GM23338 (cell line): ENCODE measurements at regions not wholly inside any gene's neighbourhood (a gene's known extent, or its start where the extent isn't known, plus 50 kb on each side); places are given as distances from the start of the nearest gene placed in this dataset.

ENCODE experiments used
- ATAC-seq: fragments of 200-7000 bp; cut with Tn5 transposase; 3 replicates; pipeline ENCODE4 v1.9.1; 2020
- DNase-seq: peaks from one replicate; pipeline ENCODE4 v3.0.0-alpha.2; 2015; ENCODE audit warnings: low spot score
- H2AFZ ChIP-seq: fragments of 200-600 bp; sonication (generic); 2 replicates; pipeline ENCODE4 v1.8.0; 2016; ENCODE audit warnings: antibody characterized with exemption, mild to moderate bottlenecking, moderate library complexity
- H3F3A ChIP-seq: fragments of 200-600 bp; sonication (generic); replicated peaks from 2 replicates; pipeline ENCODE4 v1.8.0; 2017; ENCODE audit warnings: antibody characterized with exemption, mixed run types, low read depth
- H3K27ac ChIP-seq: fragments of 200-600 bp; sonication (generic); 2 replicates; pipeline ENCODE4 v1.6.1; 2016; ENCODE audit warnings: low read depth
- H3K27me3 ChIP-seq: fragments of 200-600 bp; sonication (generic); 2 replicates; pipeline ENCODE4 v1.8.0; 2016; ENCODE audit warnings: mild to moderate bottlenecking, mixed run types, moderate library complexity; ENCODE audit not compliant: insufficient read depth
- H3K36me3 ChIP-seq: fragments of 200-600 bp; sonication (generic); 2 replicates; pipeline ENCODE4 v1.8.0; 2016; ENCODE audit warnings: mild to moderate bottlenecking; ENCODE audit not compliant: insufficient read depth
- H3K4me1 ChIP-seq: fragments of 200-600 bp; sonication (generic); 2 replicates; pipeline ENCODE4 v1.8.0; 2016; ENCODE audit warnings: mild to moderate bottlenecking, moderate library complexity; ENCODE audit not compliant: insufficient read depth
- H3K4me2 ChIP-seq: fragments of 200-600 bp; sonication (generic); 2 replicates; pipeline ENCODE4 v1.7.1; 2017; ENCODE audit warnings: mixed run types
- H3K4me3 ChIP-seq: fragments of 200-600 bp; sonication (generic); 2 replicates; pipeline ENCODE4 v1.6.1; 2016; ENCODE audit warnings: mixed run types
- H3K79me2 ChIP-seq: fragments of 200-600 bp; sonication (generic); replicated peaks from 2 replicates; pipeline ENCODE4 v1.8.0; 2017; ENCODE audit warnings: mild to moderate bottlenecking; ENCODE audit not compliant: insufficient read depth
- H3K9me2 ChIP-seq: fragments of 200-600 bp; sonication (generic); 2 replicates; pipeline ENCODE4 v1.8.0; 2017; ENCODE audit not compliant: insufficient read depth
- H4K20me1 ChIP-seq: fragments of 200-600 bp; sonication (generic); replicated peaks from 2 replicates; pipeline ENCODE4 v1.8.0; 2017; ENCODE audit warnings: mild to moderate bottlenecking; ENCODE audit not compliant: insufficient read depth
- H3K27ac Mint-ChIP-seq: 2 replicates; pipeline ENCODE4 v1.8.0; 2020; ENCODE audit warnings: inconsistent platforms, mild to moderate bottlenecking, moderate library complexity, mixed read lengths
- H3K27me3 Mint-ChIP-seq: 3 replicates; pipeline ENCODE4 v1.8.0; 2022; ENCODE audit warnings: low read depth, mild to moderate bottlenecking, moderate library complexity, mixed read lengths, inconsistent platforms; ENCODE audit not compliant: insufficient read depth, poor library complexity
- H3K36me3 Mint-ChIP-seq: 3 replicates; pipeline ENCODE4 v1.8.0; 2021; ENCODE audit warnings: low read depth, mild to moderate bottlenecking, inconsistent platforms, moderate library complexity, mixed read lengths
- H3K4me1 Mint-ChIP-seq: 3 replicates; pipeline ENCODE4 v1.8.0; 2020; ENCODE audit warnings: mild to moderate bottlenecking, inconsistent platforms, mixed read lengths
- H3K4me3 Mint-ChIP-seq: 3 replicates; pipeline ENCODE4 v1.8.0; 2021; ENCODE audit warnings: moderate library complexity, mild to moderate bottlenecking, inconsistent platforms, mixed read lengths
- H3K9me3 Mint-ChIP-seq: 3 replicates; pipeline ENCODE4 v1.8.0; 2020; ENCODE audit warnings: moderate library complexity, mild to moderate bottlenecking, inconsistent platforms, mixed read lengths
- CREB1 ChIP-seq: fragments of 250-450 bp; sonication (Bioruptor Pico); IDR thresholded peaks from 2 replicates; pipeline ENCODE4 v1.5.0; 2020; ENCODE audit warnings: low read depth, mild to moderate bottlenecking, moderate library complexity
- CTCF ChIP-seq, 2 experiments: fragments of 200-600 bp in 1 of 2; sonication (generic) in 1 of 2; conservative IDR thresholded peaks; 2 replicates each; pipeline versions ENCODE4 v1.5.1 to v1.6.1; 2016 to 2017; ENCODE audit warnings: antibody characterized with exemption in 2 of 2, low read depth in 2 of 2, mild to moderate bottlenecking in 2 of 2, moderate library complexity in 1 of 2
- EZH2 ChIP-seq: fragments of 200-600 bp; sonication (generic); IDR thresholded peaks from one replicate; pipeline ENCODE4 v1.8.0; 2017; ENCODE audit warnings: antibody characterized with exemption, mild to moderate bottlenecking, low read depth; ENCODE audit not compliant: unreplicated experiment
- EZH2phosphoT487 ChIP-seq: fragments of 200-600 bp; sonication (generic); IDR thresholded peaks from one replicate; pipeline ENCODE4 v1.8.1; 2018; ENCODE audit warnings: antibody characterized with exemption; ENCODE audit not compliant: unreplicated experiment
- JUNB ChIP-seq: IDR thresholded peaks from one replicate; pipeline ENCODE4 v1.6.1; 2016; ENCODE audit warnings: antibody characterized with exemption; ENCODE audit not compliant: unreplicated experiment
- NANOG ChIP-seq: IDR thresholded peaks from 2 replicates; pipeline ENCODE4 v1.6.1; 2016; ENCODE audit warnings: antibody characterized with exemption, borderline replicate concordance
- REST ChIP-seq: IDR thresholded peaks from one replicate; pipeline ENCODE4 v1.6.1; 2018; ENCODE audit warnings: antibody characterized with exemption; ENCODE audit not compliant: unreplicated experiment
- STAT1 ChIP-seq: IDR thresholded peaks from one replicate; pipeline ENCODE4 v1.6.1; 2016; ENCODE audit warnings: antibody characterized with exemption; ENCODE audit not compliant: unreplicated experiment
- ZNF114 ChIP-seq: fragments of 250-450 bp; sonication (Bioruptor Pico); IDR thresholded peaks from 2 replicates; pipeline ENCODE4 v1.5.0; 2020; ENCODE audit warnings: mild to moderate bottlenecking, moderate library complexity
- TF ChIP-seq, protein P1 (sequence below): fragments of 250-450 bp; sonication (Bioruptor Pico); IDR thresholded peaks from 2 replicates; pipeline ENCODE4 v1.5.0; 2020; ENCODE audit warnings: mild to moderate bottlenecking, moderate library complexity
- TF ChIP-seq, protein P2 (sequence below): IDR thresholded peaks from 2 replicates; pipeline ENCODE4 v1.6.1; 2016; ENCODE audit warnings: antibody characterized with exemption

DNA sequence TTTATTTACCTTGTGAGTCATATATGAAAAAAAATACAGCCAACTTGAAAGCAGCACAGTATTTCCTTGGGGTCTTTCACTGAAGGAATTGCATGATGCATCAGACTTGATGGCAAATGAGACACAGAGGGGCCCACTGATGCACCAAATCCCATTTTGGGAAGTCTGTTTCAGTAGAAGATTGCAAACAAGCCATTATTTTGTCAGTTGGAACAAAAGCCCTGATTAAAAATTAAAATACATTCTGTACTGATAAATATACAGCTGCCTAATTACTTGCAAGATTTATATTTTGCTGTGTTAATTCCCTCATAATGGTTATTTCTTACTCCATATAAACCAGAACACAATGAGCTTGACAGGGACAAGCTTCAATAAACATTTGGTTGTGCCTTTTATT lies 370.4 kb downstream of the SUCLG1 start:
- TF ChIP-seq EZH2 (no peak), REST (no peak), EZH2phosphoT487 (no peak), NANOG (no peak), ZNF114 (no peak), CTCF (conservative IDR thresholded peaks at IDR 0.05; ENCODE audit: low read depth in 2 of 2) (no peak), JUNB (no peak), STAT1 (no peak), CREB1 (CRISPR knock-in tag) (no peak)
- TF ChIP-seq, protein P1, sequence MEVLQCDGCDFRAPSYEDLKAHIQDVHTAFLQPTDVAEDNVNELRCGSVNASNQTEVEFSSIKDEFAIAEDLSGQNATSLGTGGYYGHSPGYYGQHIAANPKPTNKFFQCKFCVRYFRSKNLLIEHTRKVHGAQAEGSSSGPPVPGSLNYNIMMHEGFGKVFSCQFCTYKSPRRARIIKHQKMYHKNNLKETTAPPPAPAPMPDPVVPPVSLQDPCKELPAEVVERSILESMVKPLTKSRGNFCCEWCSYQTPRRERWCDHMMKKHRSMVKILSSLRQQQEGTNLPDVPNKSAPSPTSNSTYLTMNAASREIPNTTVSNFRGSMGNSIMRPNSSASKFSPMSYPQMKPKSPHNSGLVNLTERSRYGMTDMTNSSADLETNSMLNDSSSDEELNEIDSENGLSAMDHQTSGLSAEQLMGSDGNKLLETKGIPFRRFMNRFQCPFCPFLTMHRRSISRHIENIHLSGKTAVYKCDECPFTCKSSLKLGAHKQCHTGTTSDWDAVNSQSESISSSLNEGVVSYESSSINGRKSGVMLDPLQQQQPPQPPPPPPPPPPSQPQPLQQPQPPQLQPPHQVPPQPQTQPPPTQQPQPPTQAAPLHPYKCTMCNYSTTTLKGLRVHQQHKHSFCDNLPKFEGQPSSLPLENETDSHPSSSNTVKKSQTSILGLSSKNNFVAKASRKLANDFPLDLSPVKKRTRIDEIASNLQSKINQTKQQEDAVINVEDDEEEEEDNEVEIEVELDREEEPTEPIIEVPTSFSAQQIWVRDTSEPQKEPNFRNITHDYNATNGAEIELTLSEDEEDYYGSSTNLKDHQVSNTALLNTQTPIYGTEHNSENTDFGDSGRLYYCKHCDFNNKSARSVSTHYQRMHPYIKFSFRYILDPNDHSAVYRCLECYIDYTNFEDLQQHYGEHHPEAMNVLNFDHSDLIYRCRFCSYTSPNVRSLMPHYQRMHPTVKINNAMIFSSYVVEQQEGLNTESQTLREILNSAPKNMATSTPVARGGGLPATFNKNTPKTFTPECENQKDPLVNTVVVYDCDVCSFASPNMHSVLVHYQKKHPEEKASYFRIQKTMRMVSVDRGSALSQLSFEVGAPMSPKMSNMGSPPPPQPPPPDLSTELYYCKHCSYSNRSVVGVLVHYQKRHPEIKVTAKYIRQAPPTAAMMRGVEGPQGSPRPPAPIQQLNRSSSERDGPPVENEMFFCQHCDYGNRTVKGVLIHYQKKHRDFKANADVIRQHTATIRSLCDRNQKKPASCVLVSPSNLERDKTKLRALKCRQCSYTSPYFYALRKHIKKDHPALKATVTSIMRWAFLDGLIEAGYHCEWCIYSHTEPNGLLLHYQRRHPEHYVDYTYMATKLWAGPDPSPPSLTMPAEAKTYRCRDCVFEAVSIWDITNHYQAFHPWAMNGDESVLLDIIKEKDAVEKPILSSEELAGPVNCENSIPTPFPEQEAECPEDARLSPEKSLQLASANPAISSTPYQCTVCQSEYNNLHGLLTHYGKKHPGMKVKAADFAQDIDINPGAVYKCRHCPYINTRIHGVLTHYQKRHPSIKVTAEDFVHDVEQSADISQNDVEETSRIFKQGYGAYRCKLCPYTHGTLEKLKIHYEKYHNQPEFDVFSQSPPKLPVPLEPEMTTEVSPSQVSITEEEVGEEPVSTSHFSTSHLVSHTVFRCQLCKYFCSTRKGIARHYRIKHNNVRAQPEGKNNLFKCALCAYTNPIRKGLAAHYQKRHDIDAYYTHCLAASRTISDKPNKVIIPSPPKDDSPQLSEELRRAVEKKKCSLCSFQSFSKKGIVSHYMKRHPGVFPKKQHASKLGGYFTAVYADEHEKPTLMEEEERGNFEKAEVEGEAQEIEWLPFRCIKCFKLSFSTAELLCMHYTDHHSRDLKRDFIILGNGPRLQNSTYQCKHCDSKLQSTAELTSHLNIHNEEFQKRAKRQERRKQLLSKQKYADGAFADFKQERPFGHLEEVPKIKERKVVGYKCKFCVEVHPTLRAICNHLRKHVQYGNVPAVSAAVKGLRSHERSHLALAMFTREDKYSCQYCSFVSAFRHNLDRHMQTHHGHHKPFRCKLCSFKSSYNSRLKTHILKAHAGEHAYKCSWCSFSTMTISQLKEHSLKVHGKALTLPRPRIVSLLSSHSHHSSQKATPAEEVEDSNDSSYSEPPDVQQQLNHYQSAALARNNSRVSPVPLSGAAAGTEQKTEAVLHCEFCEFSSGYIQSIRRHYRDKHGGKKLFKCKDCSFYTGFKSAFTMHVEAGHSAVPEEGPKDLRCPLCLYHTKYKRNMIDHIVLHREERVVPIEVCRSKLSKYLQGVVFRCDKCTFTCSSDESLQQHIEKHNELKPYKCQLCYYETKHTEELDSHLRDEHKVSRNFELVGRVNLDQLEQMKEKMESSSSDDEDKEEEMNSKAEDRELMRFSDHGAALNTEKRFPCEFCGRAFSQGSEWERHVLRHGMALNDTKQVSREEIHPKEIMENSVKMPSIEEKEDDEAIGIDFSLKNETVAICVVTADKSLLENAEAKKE (CRISPR knock-in tag), result no peak
- TF ChIP-seq, protein P2, sequence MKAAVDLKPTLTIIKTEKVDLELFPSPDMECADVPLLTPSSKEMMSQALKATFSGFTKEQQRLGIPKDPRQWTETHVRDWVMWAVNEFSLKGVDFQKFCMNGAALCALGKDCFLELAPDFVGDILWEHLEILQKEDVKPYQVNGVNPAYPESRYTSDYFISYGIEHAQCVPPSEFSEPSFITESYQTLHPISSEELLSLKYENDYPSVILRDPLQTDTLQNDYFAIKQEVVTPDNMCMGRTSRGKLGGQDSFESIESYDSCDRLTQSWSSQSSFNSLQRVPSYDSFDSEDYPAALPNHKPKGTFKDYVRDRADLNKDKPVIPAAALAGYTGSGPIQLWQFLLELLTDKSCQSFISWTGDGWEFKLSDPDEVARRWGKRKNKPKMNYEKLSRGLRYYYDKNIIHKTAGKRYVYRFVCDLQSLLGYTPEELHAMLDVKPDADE, result no peak
- Histone ChIP-seq H3K27me3 (no peaks in the 10 kb centered on the region), H3K9me2 (peaks cover 7% of the 10 kb centered on the region; the same call in 1 of the 2 replicates), H2AFZ (no peak overlapping the region), H3F3A (no peaks in the 10 kb centered on the region), H3K4me1 (no peaks in the 10 kb centered on the region), H3K79me2 (no peaks in the 10 kb centered on the region), H3K27ac (no peak overlapping the region), H3K36me3 (no peaks in the 10 kb centered on the region; the same call in 1 of the 2 replicates), H3K4me2 (no peak overlapping the region), H4K20me1 (no peaks in the 10 kb centered on the region), H3K4me3 (no peak overlapping the region)
- H3K27ac Mint-ChIP-seq, result no peak overlapping the region
- 0 out of 3 replicates have a peak, but pooled peaks cover 2% of the 10 kb centered on the region for H3K4me1 Mint-ChIP-seq
- ATAC-seq, result no peak
- H3K9me3 Mint-ChIP-seq, result peaks cover 20% of the 10 kb centered on the region
- H3K4me3 Mint-ChIP-seq, result no peak overlapping the region
- peaks cover 12% of the 10 kb centered on the region for H3K36me3 Mint-ChIP-seq
- no peaks in the 10 kb centered on the region for H3K27me3 Mint-ChIP-seq
- DNase-seq, result no peak
